Stimulated activated CD4-positive, alpha-beta T cell treated with anti-CD3 and anti-CD28 coated beads, Interleukin-2, amount 100 ng/mL, for 48 hours (primary cell): ENCODE measurements at regions not wholly inside any gene's neighbourhood (a gene's known extent, or its start where the extent isn't known, plus 50 kb on each side); places are given as distances from the start of the nearest gene placed in this dataset.
"Not testable (repeated sequence)": the region's sequence is repeated elsewhere in the genome, so short reads cannot be mapped to it uniquely, and the experiment has no call there.

Experiments
- DNase-seq, 2 donors: peaks; one replicate each; pipeline ENCODE4 v3.0.0-alpha.2; 2020

DNA sequence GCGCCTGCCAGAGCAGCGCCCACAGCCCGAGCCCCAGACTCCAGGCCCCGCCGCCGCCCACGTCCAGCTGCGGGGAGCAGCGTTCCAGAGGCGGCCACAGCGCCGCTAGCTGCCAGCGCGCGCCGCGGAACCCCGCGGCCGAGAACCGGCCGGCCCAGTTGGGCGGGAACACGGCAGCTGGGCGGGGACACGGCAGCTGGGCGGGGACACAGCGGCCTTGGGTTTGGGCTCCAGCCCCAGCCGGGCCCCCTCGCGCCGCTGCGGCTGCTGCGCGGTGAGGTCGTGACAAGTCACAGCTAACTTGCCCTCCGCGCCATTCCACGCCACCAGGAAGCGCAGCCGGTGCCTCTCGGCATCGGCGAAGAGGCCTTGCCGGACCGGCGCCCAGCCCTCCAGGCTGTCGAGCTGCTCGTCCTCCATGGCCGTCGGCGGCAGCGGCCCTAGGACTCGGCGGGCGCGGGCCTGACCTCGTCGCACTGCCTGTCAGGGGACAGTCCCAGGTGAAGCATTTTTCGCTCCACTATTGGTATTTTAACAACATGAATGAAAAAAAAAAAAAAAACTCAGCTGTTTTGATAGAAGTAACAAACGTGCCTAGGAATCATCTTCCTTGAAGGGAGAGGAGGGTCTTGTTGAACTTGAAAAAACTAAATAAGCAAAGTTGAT, 56.6 kb upstream of the GOLGA8N start:
- DNase-seq: peak; percentile 13 to 19

GRCh38 chr15:32536057-32536493, 57.2 kb upstream of the GOLGA8N start:
- not testable (repeated sequence) for DNase-seq

- not testable (repeated sequence) for DNase-seq
Measured at GRCh38 chr15:32535150-32535898, 57.9 kb upstream of the GOLGA8N start.

GRCh38 chr15:32522900-32523299, 67.5 kb upstream of the GOLGA8O start:
- DNase-seq: not testable (repeated sequence)

DNA sequence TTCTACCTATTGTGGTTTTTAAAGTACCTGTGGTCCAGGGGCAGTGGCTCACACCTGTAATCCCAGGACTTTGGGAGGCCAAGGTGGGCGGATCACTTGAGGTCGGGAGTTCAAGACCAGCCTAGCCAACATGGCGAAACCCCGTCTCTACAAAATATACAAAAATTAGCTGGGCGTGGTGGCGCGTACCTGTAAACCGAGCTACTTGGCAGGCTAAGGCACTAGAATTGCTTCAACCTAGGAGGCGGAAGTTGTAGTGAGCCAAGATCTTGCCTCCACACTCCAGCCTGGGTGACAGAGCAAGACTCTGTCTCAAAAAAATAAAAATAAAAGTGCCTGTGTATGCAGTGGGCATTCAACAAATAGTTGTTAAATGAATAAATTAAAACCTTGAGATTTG, 67.0 kb upstream of the GOLGA8O start:
- not testable (repeated sequence) for DNase-seq

GRCh38 chr15:32518976-32519375, 63.5 kb upstream of the GOLGA8O start:
- DNase-seq: not testable (repeated sequence)

DNA sequence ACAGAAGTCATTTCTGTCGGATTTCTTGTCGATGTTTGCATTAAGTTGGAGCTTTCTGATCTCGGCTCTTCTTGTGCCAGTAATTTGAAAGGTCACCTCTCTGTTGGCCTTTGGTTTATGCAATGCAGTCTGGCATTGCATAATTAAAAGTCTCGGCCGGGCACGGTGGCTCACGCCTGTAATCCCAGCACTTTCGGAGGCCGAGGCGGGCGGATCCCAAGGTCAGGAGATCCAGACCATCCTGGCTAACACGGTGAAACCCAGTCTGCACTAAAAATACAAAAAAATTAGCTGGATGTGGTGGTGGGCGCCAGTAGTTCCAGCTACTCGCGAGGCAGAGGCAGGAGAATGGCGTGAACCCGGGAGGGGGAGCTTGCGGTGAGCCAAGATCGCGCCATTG, 62.6 kb upstream of the GOLGA8O start:
- DNase-seq: not testable (repeated sequence)

DNA sequence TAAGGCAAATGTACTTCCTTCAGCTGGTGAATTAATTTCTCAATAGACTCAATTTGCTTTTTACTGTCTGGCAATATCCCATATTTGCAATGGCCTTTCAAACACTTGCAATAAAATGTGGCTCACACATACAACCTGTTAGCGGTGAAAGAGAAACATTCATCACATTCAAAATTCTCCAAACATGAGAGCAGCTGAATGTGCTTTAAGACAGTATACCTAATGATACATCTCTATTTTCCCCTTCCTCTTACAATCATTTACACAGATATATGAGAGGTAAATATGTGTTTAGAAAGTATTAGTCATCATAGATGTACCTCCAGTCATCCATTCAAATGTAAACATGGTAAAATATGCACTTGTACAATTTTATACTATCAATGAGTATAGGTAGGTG, 61.5 kb upstream of the GOLGA8O start:
- DNase-seq: not testable (repeated sequence)

- not testable (repeated sequence) for DNase-seq
Measured at GRCh38 chr15:32513378-32513777, 57.9 kb upstream of the GOLGA8O start.

DNA sequence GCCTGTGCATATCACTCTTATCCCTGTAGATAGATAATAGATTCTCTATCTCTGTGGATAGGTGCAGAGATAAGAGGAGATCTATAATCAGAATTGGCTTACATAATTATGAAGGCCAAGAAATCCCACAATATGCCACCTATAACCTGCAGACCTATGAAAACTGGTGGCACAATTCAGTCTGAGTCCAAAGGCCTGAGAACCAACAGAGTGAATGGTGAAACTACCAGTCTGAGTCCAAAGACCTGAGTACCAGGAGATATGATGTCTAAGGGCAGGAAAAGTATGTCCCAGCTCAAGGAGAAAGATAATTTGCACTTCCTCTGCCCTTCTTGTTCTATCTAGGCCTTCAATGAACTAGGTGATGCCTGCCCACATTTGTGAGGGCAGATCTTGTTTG, 54.6 kb upstream of the GOLGA8O start:
- DNase-seq: not testable (repeated sequence)

GRCh38 chr15:32508081-32508480, 52.6 kb upstream of the GOLGA8O start:
- DNase-seq: not testable (repeated sequence)

GRCh38 chr15:32506787-32507186, 51.4 kb upstream of the GOLGA8O start:
- DNase-seq: not testable (repeated sequence)

- not testable (repeated sequence) for DNase-seq
Measured at GRCh38 chr15:32505633-32506032, 50.2 kb upstream of the GOLGA8O start.
